Chondrocyte (in vitro differentiated cells): ENCODE measurements at regions not wholly inside any gene's neighbourhood (a gene's known extent, or its start where the extent isn't known, plus 50 kb on each side); places are given as distances from the start of the nearest gene placed in this dataset.
"Not testable (repeated sequence)": the region's sequence is repeated elsewhere in the genome, so short reads cannot be mapped to it uniquely, and the experiment has no call there.

Source experiments
- DNase-seq: peaks from one replicate; pipeline ENCODE4 v3.0.0; 2021; ENCODE audit warnings: mixed read lengths, low spot score
- H3K27ac Mint-ChIP-seq: one replicate; pipeline ENCODE4 v1.8.0; 2021; ENCODE audit warnings: mild to moderate bottlenecking, moderate library complexity, mixed read lengths; ENCODE audit not compliant: unreplicated experiment
- H3K27me3 Mint-ChIP-seq: 2 replicates; pipeline ENCODE4 v1.8.0; 2021; ENCODE audit warnings: low read depth, mixed read lengths
- H3K36me3 Mint-ChIP-seq: 2 replicates; pipeline ENCODE4 v1.8.0; 2021; ENCODE audit warnings: low read depth, mixed read lengths
- H3K4me1 Mint-ChIP-seq: 2 replicates; pipeline ENCODE4 v1.8.0; 2021; ENCODE audit warnings: low read depth, mild to moderate bottlenecking, mixed read lengths
- H3K4me3 Mint-ChIP-seq: one replicate; pipeline ENCODE4 v1.8.0; 2021; ENCODE audit warnings: mild to moderate bottlenecking, moderate library complexity, mixed read lengths; ENCODE audit not compliant: unreplicated experiment
- H3K9me3 Mint-ChIP-seq: 2 replicates; pipeline ENCODE4 v1.8.0; 2021; ENCODE audit warnings: low read depth, mixed read lengths
- TF ChIP-seq, protein P1 (sequence below): fragments of 200-600 bp; sonication (generic); IDR thresholded peaks from 2 replicates; pipeline ENCODE4 v1.5.0; 2021; ENCODE audit warnings: antibody characterized with exemption, mild to moderate bottlenecking, moderate library complexity

DNA sequence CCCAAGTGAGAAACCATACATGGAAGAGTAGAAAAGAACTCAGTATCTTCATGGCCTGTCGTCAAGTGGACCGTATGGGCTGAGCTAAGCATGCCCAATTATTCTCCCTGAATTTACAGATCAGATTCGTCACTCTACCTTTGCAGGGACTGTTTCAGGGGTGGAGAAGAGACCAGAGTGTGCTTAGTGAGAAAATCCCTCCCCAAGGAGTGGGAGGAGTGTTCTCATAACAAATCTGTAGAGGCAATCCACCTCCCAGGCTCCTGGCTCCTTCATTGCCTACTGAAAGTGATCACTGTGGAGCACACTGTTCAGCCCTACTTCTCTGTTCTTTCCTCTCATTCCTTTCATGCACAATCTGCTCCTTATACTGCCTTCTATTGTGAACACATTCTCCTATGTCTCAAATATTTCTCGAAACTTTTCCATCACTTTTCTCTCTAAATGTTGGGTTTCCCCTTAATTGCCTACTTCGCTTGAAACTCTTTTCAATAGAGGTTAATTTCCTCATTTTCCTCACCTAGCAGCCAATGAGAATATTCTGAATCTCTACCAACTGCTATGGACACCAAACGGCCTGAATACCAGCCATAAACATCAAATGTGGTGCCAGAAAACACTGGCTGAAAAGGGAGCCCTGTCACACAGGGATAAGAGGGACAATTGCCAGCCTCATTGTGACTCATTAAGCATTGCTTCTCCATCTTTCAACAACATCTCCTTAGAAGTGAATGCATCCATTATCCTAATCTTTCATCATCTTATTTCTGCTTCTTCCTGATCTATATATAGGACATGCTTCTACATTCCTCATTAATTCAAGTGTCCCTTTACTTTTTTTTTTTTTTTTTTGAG lies 398.3 kb downstream of the UTRN start:
- Mint-ChIP-seq H3K4me1 (peaks cover 16% of the 10 kb centered on the region), H3K4me3 (no peak overlapping the region), H3K36me3 (peaks cover 26% of the 10 kb centered on the region), H3K9me3 (peaks cover 25% of the 10 kb centered on the region), H3K27me3 (no peaks in the 10 kb centered on the region), H3K27ac (no peak overlapping the region)
- no peak for DNase-seq
- TF ChIP-seq, protein P1, sequence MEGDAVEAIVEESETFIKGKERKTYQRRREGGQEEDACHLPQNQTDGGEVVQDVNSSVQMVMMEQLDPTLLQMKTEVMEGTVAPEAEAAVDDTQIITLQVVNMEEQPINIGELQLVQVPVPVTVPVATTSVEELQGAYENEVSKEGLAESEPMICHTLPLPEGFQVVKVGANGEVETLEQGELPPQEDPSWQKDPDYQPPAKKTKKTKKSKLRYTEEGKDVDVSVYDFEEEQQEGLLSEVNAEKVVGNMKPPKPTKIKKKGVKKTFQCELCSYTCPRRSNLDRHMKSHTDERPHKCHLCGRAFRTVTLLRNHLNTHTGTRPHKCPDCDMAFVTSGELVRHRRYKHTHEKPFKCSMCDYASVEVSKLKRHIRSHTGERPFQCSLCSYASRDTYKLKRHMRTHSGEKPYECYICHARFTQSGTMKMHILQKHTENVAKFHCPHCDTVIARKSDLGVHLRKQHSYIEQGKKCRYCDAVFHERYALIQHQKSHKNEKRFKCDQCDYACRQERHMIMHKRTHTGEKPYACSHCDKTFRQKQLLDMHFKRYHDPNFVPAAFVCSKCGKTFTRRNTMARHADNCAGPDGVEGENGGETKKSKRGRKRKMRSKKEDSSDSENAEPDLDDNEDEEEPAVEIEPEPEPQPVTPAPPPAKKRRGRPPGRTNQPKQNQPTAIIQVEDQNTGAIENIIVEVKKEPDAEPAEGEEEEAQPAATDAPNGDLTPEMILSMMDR = no peak

- Mint-ChIP-seq H3K4me3 (no peak overlapping the region), H3K36me3 (peaks cover 22% of the 10 kb centered on the region), H3K9me3 (peaks cover 41% of the 10 kb centered on the region), H3K27me3 (no peaks in the 10 kb centered on the region), H3K4me1 (no peaks in the 10 kb centered on the region), H3K27ac (no peak overlapping the region)
- no peak for DNase-seq
- TF ChIP-seq, protein P1 = no peak
Observed at GRCh38 chr6:144688713-144689112, 403.6 kb downstream of the UTRN start.

- no peak for DNase-seq
- Mint-ChIP-seq H3K27ac (no peak overlapping the region), H3K27me3 (no peaks in the 10 kb centered on the region), H3K4me3 (no peak overlapping the region), H3K36me3 (peaks cover 22% of the 10 kb centered on the region), H3K4me1 (no peaks in the 10 kb centered on the region), H3K9me3 (peaks cover 43% of the 10 kb centered on the region)
- TF ChIP-seq, protein P1 = no peak
Observed at GRCh38 chr6:144689503-144690040, 404.4 kb downstream of the UTRN start.

DNA sequence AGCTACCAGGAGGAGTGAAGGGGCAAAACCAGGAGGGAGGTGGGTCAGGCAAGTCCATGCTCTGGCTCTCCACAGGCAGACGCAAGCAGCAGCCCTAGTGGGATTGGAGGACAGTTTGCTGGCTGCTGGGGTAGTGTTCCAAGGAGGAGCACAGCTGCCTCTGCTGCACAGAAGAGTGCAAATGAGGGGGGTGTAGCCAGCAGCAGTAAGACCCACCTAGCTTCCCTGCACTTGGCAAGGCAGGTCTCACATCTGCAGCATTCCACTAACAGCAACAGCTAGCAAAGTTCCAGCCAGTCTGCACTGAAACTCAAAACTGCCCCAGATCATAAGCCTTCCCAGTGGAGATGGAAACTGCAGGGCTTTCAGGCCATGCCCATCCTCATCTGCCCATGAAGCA lies 405.0 kb downstream of the UTRN start:
- H3K27ac Mint-ChIP-seq = no peak overlapping the region
- no peaks in the 10 kb centered on the region for H3K27me3 Mint-ChIP-seq

GRCh38 chr6:144690666-144691065 lies 405.5 kb downstream of the UTRN start:
- Mint-ChIP-seq H3K4me1 (no peaks in the 10 kb centered on the region), H3K36me3 (peaks cover 17% of the 10 kb centered on the region), H3K9me3 (peaks cover 39% of the 10 kb centered on the region), H3K27ac (no peak overlapping the region), H3K4me3 (no peak overlapping the region), H3K27me3 (no peaks in the 10 kb centered on the region)
- TF ChIP-seq, protein P1 = no peak
- DNase-seq = no peak

More for the DNA sequence above, 405.0 kb downstream of the UTRN start:
- Mint-ChIP-seq H3K4me3 (no peak overlapping the region), H3K9me3 (peaks cover 43% of the 10 kb centered on the region), H3K36me3 (peaks cover 22% of the 10 kb centered on the region), H3K4me1 (no peaks in the 10 kb centered on the region)
- no peak for DNase-seq
- TF ChIP-seq, protein P1 = no peak

- Mint-ChIP-seq H3K9me3 (peaks cover 27% of the 10 kb centered on the region), H3K36me3 (peaks cover 13% of the 10 kb centered on the region)
- not testable (repeated sequence) for H3K4me1 Mint-ChIP-seq, H3K4me3 Mint-ChIP-seq, H3K27me3 Mint-ChIP-seq, H3K27ac Mint-ChIP-seq, DNase-seq
Observed at GRCh38 chr6:144692050-144692449, 406.9 kb downstream of the UTRN start.
